ENCODE measurements at regions not wholly inside any gene's neighbourhood (a gene's known extent, or its start where the extent isn't known, plus 50 kb on each side); places are given as distances from the start of the nearest gene placed in this dataset.

DNA sequence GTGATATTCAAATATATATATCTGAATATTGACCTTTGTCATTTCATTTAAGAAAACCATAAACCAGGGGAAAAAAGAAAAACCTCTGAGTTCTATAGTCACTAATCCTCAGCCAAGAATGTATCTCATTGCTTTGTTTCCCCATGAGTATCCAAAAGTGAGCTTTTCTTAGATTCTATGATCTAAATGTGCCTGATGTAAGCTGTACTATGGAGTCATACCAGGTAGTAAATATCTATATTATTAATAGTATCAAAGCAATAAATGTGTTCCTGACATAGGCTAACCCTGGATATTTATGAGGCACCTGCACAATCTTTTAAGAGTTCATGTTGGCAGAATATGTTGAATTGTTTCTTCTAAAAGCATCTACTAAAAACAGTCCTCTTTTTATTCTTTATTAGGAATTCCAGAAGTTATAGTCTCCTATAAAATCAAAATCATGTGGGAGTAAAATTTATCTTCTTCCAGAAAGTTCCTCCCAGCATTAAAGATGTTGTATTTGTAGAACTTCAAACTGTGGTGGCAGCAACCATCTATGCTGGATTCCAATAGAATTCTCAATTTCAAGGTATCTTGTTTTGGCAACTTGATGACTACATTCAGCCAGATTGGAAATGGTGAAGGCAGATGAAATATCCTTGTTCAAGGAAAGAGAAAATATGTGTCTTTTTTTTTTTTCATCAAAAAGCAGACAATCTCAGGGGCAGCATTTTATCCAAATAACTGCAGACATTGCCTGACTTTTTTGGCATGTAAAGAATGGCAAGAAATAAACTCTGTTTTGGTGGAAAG lies 139.7 kb upstream of the RASSF8 start:
- TF ChIP-seq EP300 (IDR thresholded peaks at IDR 0.05) (no peak), POLR2AphosphoS5 (IDR thresholded peaks at IDR 0.05) (no peak)
- TF ChIP-seq, protein P1, sequence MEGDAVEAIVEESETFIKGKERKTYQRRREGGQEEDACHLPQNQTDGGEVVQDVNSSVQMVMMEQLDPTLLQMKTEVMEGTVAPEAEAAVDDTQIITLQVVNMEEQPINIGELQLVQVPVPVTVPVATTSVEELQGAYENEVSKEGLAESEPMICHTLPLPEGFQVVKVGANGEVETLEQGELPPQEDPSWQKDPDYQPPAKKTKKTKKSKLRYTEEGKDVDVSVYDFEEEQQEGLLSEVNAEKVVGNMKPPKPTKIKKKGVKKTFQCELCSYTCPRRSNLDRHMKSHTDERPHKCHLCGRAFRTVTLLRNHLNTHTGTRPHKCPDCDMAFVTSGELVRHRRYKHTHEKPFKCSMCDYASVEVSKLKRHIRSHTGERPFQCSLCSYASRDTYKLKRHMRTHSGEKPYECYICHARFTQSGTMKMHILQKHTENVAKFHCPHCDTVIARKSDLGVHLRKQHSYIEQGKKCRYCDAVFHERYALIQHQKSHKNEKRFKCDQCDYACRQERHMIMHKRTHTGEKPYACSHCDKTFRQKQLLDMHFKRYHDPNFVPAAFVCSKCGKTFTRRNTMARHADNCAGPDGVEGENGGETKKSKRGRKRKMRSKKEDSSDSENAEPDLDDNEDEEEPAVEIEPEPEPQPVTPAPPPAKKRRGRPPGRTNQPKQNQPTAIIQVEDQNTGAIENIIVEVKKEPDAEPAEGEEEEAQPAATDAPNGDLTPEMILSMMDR (IDR thresholded peaks at IDR 0.05): no peak

Data from gastroesophageal sphincter (tissue), 3 donors.